ENCODE measurements at regions not wholly inside any gene's neighbourhood (a gene's known extent, or its start where the extent isn't known, plus 50 kb on each side); places are given as distances from the start of the nearest gene placed in this dataset.

DNA sequence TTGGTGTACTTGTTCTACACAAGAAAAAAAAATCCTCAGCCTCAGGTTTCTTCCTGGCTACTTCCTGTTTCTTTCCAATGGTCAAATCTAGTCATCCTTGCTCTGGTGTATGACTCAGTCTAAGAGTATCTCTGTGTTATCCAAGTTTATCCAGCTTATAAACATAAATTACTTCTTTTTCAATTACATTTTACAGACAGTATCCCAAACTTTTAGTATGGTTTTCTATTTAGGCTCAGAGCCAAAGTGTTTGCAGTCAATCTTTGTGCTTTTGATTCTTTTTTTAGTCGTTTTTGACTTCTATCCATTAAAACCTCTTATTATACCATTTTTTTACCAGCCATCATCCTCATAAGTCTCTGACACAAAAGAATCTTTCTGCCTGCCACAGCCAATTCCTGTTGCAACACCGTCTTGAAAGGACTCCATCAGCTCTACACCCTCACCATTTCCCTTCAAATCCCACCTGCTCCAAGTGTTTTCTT, 294.6 kb downstream of the PTEN start:
- DNase-seq (ENCODE audit: low read depth) = peak; percentile 16
- TF ChIP-seq, protein P1, sequence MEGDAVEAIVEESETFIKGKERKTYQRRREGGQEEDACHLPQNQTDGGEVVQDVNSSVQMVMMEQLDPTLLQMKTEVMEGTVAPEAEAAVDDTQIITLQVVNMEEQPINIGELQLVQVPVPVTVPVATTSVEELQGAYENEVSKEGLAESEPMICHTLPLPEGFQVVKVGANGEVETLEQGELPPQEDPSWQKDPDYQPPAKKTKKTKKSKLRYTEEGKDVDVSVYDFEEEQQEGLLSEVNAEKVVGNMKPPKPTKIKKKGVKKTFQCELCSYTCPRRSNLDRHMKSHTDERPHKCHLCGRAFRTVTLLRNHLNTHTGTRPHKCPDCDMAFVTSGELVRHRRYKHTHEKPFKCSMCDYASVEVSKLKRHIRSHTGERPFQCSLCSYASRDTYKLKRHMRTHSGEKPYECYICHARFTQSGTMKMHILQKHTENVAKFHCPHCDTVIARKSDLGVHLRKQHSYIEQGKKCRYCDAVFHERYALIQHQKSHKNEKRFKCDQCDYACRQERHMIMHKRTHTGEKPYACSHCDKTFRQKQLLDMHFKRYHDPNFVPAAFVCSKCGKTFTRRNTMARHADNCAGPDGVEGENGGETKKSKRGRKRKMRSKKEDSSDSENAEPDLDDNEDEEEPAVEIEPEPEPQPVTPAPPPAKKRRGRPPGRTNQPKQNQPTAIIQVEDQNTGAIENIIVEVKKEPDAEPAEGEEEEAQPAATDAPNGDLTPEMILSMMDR (IDR thresholded peaks at IDR 0.05; ENCODE audit: insufficient read depth, low read depth, low read length, missing control alignments) = no peak
- H3K4me3 ChIP-seq (ENCODE audit: low read depth, low read length) = no peak overlapping the region

- TF ChIP-seq, protein P1 (IDR thresholded peaks at IDR 0.05; ENCODE audit: insufficient read depth, low read depth, low read length, missing control alignments) = no peak
- DNase-seq (ENCODE audit: low read depth) = no peak
- H3K4me3 ChIP-seq (ENCODE audit: low read depth, low read length) = no peak overlapping the region
Measured at GRCh38 chr10:88158526-88159122, 295.2 kb downstream of the PTEN start.

- TF ChIP-seq, protein P1 (IDR thresholded peaks at IDR 0.05; ENCODE audit: insufficient read depth, low read depth, low read length, missing control alignments) = no peak
- no peak for DNase-seq (ENCODE audit: low read depth)
- H3K4me3 ChIP-seq (ENCODE audit: low read depth, low read length) = no peak overlapping the region
Measured at GRCh38 chr10:88159127-88159829, 295.9 kb downstream of the PTEN start.

DNA sequence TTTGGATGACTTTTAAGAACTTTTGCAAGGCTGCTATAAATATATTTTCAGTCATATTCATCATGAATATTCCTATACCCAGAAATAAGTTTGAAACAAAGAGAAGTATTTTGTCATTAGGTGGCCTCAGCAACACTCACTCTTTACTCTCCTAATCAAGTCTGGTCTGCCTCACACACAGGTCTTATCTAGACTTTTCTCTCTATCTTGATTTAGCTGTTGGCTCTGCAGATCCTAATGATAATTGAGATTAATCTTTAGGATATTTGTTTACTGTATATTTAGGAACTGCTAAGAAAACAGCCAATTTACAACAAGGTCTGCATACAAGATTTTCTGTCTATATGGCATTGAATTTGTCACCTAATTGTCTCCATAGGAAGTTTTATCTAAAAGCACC, 297.6 kb downstream of the PTEN start:
- no peak for DNase-seq (ENCODE audit: low read depth)
- TF ChIP-seq, protein P1 (IDR thresholded peaks at IDR 0.05; ENCODE audit: insufficient read depth, low read depth, low read length, missing control alignments) = no peak
- H3K4me3 ChIP-seq (ENCODE audit: low read depth, low read length) = no peak overlapping the region

DNA sequence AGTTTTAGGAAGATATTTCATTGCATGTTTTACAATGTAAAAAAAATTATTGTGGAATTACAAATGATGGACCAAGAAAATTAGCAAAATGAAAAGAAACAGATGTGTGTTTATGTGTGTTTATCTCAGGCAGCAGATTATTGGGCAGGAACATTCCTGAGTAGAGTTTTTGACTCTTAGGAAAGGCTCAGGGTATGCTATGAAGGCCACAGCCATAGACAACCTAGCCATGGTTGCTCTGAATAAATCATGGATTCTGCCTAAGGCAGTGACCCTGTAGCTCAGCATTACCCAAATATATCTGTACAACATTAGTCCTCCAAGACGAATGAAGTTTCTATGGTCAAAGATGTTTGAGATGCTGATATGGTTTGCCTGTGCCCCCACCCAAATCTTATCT, 298.3 kb downstream of the PTEN start:
- no peak overlapping the region for H3K4me3 ChIP-seq (ENCODE audit: low read depth, low read length)
- TF ChIP-seq, protein P1 (IDR thresholded peaks at IDR 0.05; ENCODE audit: insufficient read depth, low read depth, low read length, missing control alignments) = no peak
- DNase-seq (ENCODE audit: low read depth) = no peak

DNA sequence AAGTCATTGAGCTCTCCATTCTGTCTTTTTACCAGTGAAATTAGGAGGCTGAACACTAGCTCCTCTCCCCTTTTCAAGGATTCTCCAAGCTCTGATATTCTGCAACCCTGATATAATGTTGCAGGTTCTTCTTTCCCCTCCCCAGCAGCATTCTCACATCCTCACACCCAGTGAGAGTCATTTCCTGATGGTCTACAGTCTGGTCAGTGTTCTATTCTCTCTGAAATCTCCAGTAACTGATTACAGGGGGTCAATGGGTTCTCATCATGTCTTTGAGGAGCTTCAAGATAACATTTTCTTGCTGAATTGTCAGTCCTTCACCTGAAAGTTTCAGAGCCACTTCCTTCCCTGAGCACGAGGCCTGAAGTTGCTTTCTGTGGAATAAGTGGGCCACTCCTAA, 299.4 kb downstream of the PTEN start:
- DNase-seq (ENCODE audit: low read depth) = peak; percentile 34
- TF ChIP-seq, protein P1 (IDR thresholded peaks at IDR 0.05; ENCODE audit: insufficient read depth, low read depth, low read length, missing control alignments) = no peak
- no peak overlapping the region for H3K4me3 ChIP-seq (ENCODE audit: low read depth, low read length)
